ENCODE measurements at regions not wholly inside any gene's neighbourhood (a gene's known extent, or its start where the extent isn't known, plus 50 kb on each side); places are given as distances from the start of the nearest gene placed in this dataset.

DNA sequence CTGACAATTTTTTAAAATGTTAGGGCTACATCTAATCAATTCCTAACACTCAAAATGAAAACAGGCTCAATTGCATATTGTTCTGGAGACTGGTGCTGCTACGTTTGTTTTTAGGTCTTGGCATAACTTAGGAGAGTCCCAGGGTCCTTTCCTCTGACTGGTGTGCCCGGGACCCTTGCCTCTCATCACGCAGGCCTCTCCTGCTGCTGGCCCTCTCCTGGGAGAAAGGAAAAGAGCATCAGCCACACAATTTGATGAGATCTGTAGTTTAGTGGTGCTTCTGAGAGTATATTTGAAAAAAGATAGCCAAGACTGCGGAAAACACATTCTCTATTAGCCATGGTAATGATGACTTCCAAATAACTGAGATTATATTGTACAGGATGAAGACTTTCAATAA lies 380.0 kb downstream of the KLF12 start:
- DNase-seq (no peak), ATAC-seq (no peak)
- Histone ChIP-seq H3K4me2 (ENCODE audit: low read length) (no peak overlapping the region), H3K79me2 (ENCODE audit: low read length) (no peaks in the 10 kb centered on the region), H3K36me3 (ENCODE audit: low read depth, low read length) (no peaks in the 10 kb centered on the region), H4K20me1 (ENCODE audit: low read length) (no peaks in the 10 kb centered on the region), H3K4me1 (ENCODE audit: insufficient read depth, low read length) (peaks cover 8% of the 10 kb centered on the region), H3K9me2 (replicated peaks; ENCODE audit: low read length) (no peaks in the 10 kb centered on the region), H3K9ac (ENCODE audit: low read length) (no peak overlapping the region), H3K27me3 (ENCODE audit: low read length) (no peaks in the 10 kb centered on the region), H3K27ac (ENCODE audit: low read length) (no peak overlapping the region), H2AFZ (ENCODE audit: low read length) (no peak overlapping the region), H3F3A (ENCODE audit: low read length, unreplicated experiment) (no peaks in the 10 kb centered on the region), H3K9me3 (ENCODE audit: low read length) (no peaks in the 10 kb centered on the region), H3K4me3 (ENCODE audit: low read length) (no peak overlapping the region)
- intact Hi-C loops (cut with micrococcal nuclease) = loop anchor here (2.0 to 10.0 kb wide), 5 partner anchors 81 to 1503 kb away; partner anchors contain the start of gene KLF12
- no TSS peak for BruUV-seq (replicated peaks)
- TF ChIP-seq EZH2phosphoT487 (IDR thresholded peaks at IDR 0.05; ENCODE audit: borderline replicate concordance, low read length) (no peak), EZH2 (IDR thresholded peaks at IDR 0.05; ENCODE audit: low read length, unreplicated experiment) (no peak), CTCF (conservative IDR thresholded peaks at IDR 0.05; ENCODE audit: low read depth, low read length) (no peak)
- ChIA-PET CTCF (no interaction called here), POLR2A (ENCODE audit: unreplicated experiment) (no interaction called here)

- DNase-seq (peak; percentile 54), ATAC-seq (no peak; the same call in 1 of the 2 replicates)
- Histone ChIP-seq H3K36me3 (ENCODE audit: low read depth, low read length) (no peaks in the 10 kb centered on the region), H3K4me1 (ENCODE audit: insufficient read depth, low read length) (peaks cover 8% of the 10 kb centered on the region), H3K4me3 (ENCODE audit: low read length) (no peak overlapping the region), H4K20me1 (ENCODE audit: low read length) (no peaks in the 10 kb centered on the region), H3K27me3 (ENCODE audit: low read length) (no peaks in the 10 kb centered on the region), H3F3A (ENCODE audit: low read length, unreplicated experiment) (no peaks in the 10 kb centered on the region), H3K9ac (ENCODE audit: low read length) (no peak overlapping the region), H3K9me2 (replicated peaks; ENCODE audit: low read length) (no peaks in the 10 kb centered on the region), H3K9me3 (ENCODE audit: low read length) (no peaks in the 10 kb centered on the region), H2AFZ (ENCODE audit: low read length) (no peak overlapping the region), H3K27ac (ENCODE audit: low read length) (no peak overlapping the region), H3K79me2 (ENCODE audit: low read length) (no peaks in the 10 kb centered on the region), H3K4me2 (ENCODE audit: low read length) (no peak overlapping the region)
- intact Hi-C loops (cut with micrococcal nuclease) = loop anchor here (5.0 to 10.0 kb wide), 4 partner anchors 84 to 1506 kb away; partner anchors contain the start of gene KLF12
- TF ChIP-seq EZH2phosphoT487 (IDR thresholded peaks at IDR 0.05; ENCODE audit: borderline replicate concordance, low read length) (no peak), CTCF (conservative IDR thresholded peaks at IDR 0.05; ENCODE audit: low read depth, low read length) (no peak), EZH2 (IDR thresholded peaks at IDR 0.05; ENCODE audit: low read length, unreplicated experiment) (no peak)
- ChIA-PET POLR2A (ENCODE audit: unreplicated experiment) (no interaction called here), CTCF (no interaction called here)
- no TSS peak for BruUV-seq (replicated peaks)
Measured at GRCh38 chr13:73751290-73751689, 382.9 kb downstream of the KLF12 start.

GRCh38 chr13:73748404-73748803 lies 385.8 kb downstream of the KLF12 start:
- no peak overlapping the region for H3K4me2 ChIP-seq (ENCODE audit: low read length)
- no peaks in the 10 kb centered on the region for H4K20me1 ChIP-seq (ENCODE audit: low read length)
- H2AFZ ChIP-seq (ENCODE audit: low read length) = no peak overlapping the region
- intact Hi-C loops (cut with micrococcal nuclease) = no loop called here
- BruUV-seq (replicated peaks) = no TSS peak
- H3K79me2 ChIP-seq (ENCODE audit: low read length) = no peaks in the 10 kb centered on the region
- no peak for TF ChIP-seq CTCF (conservative IDR thresholded peaks at IDR 0.05; ENCODE audit: low read depth, low read length)
- TF ChIP-seq EZH2phosphoT487 (IDR thresholded peaks at IDR 0.05; ENCODE audit: borderline replicate concordance, low read length) = no peak
- TF ChIP-seq EZH2 (IDR thresholded peaks at IDR 0.05; ENCODE audit: low read length, unreplicated experiment) = no peak
- no peak overlapping the region for H3K4me3 ChIP-seq (ENCODE audit: low read length)
- no peaks in the 10 kb centered on the region for H3K36me3 ChIP-seq (ENCODE audit: low read depth, low read length)
- H3K9ac ChIP-seq (ENCODE audit: low read length) = no peak overlapping the region
- no peaks in the 10 kb centered on the region for H3K9me2 ChIP-seq (replicated peaks; ENCODE audit: low read length)
- H3K27ac ChIP-seq (ENCODE audit: low read length) = no peak overlapping the region
- CTCF ChIA-PET = no interaction called here
- H3K9me3 ChIP-seq (ENCODE audit: low read length) = no peaks in the 10 kb centered on the region
- peaks cover 5% of the 10 kb centered on the region; the same call in 1 of the 2 replicates for H3K4me1 ChIP-seq (ENCODE audit: insufficient read depth, low read length)
- no peak for ATAC-seq
- DNase-seq = no peak
- POLR2A ChIA-PET (ENCODE audit: unreplicated experiment) = no interaction called here
- no peaks in the 10 kb centered on the region for H3K27me3 ChIP-seq (ENCODE audit: low read length)
- no peaks in the 10 kb centered on the region for H3F3A ChIP-seq (ENCODE audit: low read length, unreplicated experiment)

Data from PC-3 (cell line).